B cell (primary cell): ENCODE measurements at regions not wholly inside any gene's neighbourhood (a gene's known extent, or its start where the extent isn't known, plus 50 kb on each side); places are given as distances from the start of the nearest gene placed in this dataset.

Source experiments
- ATAC-seq: fragments of 200-7000 bp; cut with Tn5 transposase; one replicate; pipeline ENCODE4 v1.10.0; 2021; ENCODE audit warnings: low read depth, mild to moderate bottlenecking, moderate number of reproducible peaks, moderate library complexity
- CTCF ChIA-PET: fragments of 350-600 bp; sonication (Branson Sonifier 250); formaldehyde crosslinking; loops from one replicate; lab custom pipeline; 2021; ENCODE audit warnings: antibody characterized with exemption, inconsistent platforms; lab: Charles Lee
- POLR2A ChIA-PET: fragments of 350-600 bp; sonication (Branson Sonifier 250); formaldehyde crosslinking; loops from one replicate; lab custom pipeline; 2021; ENCODE audit warnings: antibody characterized with exemption; lab: Charles Lee
- DNase-seq: peaks from one replicate; pipeline ENCODE4 v3.0.0; 2013
- H2AFZ ChIP-seq: 2 replicates; pipeline ENCODE4 v1.6.1; 2012; ENCODE audit warnings: mild to moderate bottlenecking, low read depth, low read length; ENCODE audit not compliant: insufficient read depth, poor library complexity, severe bottlenecking
- H3K27ac ChIP-seq, 2 donors: 1 replicate in 1 of 2; 2 replicates in 1 of 2; pipeline ENCODE4 v1.5.1; 2012 to 2013; ENCODE audit warnings: low read length in 2 of 2, mild to moderate bottlenecking in 2 of 2, moderate library complexity in 1 of 2
- H3K27me3 ChIP-seq, 4 experiments: fragments of 200-600 bp in 1 of 4; sonication (generic) in 1 of 4; replicated peaks in 1 of 4; 1 replicate in 2 of 4; 2 replicates in 2 of 4; pipeline versions ENCODE4 v1.6.1 to v1.7.0; 2013 to 2016; ENCODE audit warnings: low read length in 3 of 4, mild to moderate bottlenecking in 2 of 4, mixed read lengths in 1 of 4, moderate library complexity in 1 of 4; ENCODE audit not compliant: insufficient read depth in 4 of 4, control insufficient read depth in 3 of 4; ENCODE audit errors: control extremely low read depth in 1 of 4
- H3K36me3 ChIP-seq, 2 experiments: replicated peaks in 1 of 2; 1 replicate in 1 of 2; 2 replicates in 1 of 2; pipeline versions ENCODE4 v1.6.1 to v1.7.1; 2013; ENCODE audit warnings: low read length in 1 of 2; ENCODE audit not compliant: insufficient read depth in 2 of 2, control insufficient read depth in 1 of 2; ENCODE audit errors: control extremely low read depth in 1 of 2, extremely low read depth in 1 of 2
- H3K4me1 ChIP-seq, 2 donors: fragments of 200-600 bp in 1 of 2; sonication (generic) in 1 of 2; 1 replicate in 1 of 2; 2 replicates in 1 of 2; pipeline versions ENCODE4 v1.5.1 to v1.6.1; 2013 to 2017; ENCODE audit warnings: low read length in 2 of 2; ENCODE audit not compliant: control insufficient read depth in 2 of 2, insufficient read depth in 2 of 2
- H3K4me2 ChIP-seq: replicated peaks from 2 replicates; pipeline ENCODE3; 2012; ENCODE audit warnings: mild to moderate bottlenecking, low read depth, low read length; ENCODE audit not compliant: poor library complexity, severe bottlenecking
- H3K4me3 ChIP-seq, 5 experiments: fragments of 200-600 bp in 1 of 5; sonication (generic) in 1 of 5; 1 replicate in 3 of 5; 2 replicates in 2 of 5; pipeline versions ENCODE4 v1.5.1 to v1.7.0; 2011 to 2016; ENCODE audit warnings: low read length in 4 of 5, mild to moderate bottlenecking in 4 of 5, low read depth in 2 of 5, control low read depth in 1 of 5, moderate library complexity in 1 of 5; ENCODE audit not compliant: insufficient read depth in 1 of 5; ENCODE audit errors: control extremely low read depth in 1 of 5, extremely low read depth in 1 of 5
- H3K79me2 ChIP-seq: fragments of 200-600 bp; sonication (generic); one replicate; pipeline ENCODE4 v1.6.0; 2016; ENCODE audit warnings: low read length; ENCODE audit not compliant: control insufficient read depth, insufficient read depth
- H3K9ac ChIP-seq: fragments of 200-600 bp; sonication (generic); 2 replicates; pipeline ENCODE4 v1.6.1; 2017; ENCODE audit warnings: mild to moderate bottlenecking, low read length, moderate library complexity
- H3K9me3 ChIP-seq, 3 donors: one replicate each; pipeline versions ENCODE4 v1.6.1 to v1.7.1; 2013; ENCODE audit warnings: low read length in 2 of 3; ENCODE audit not compliant: control insufficient read depth in 2 of 3, insufficient read depth in 1 of 3; ENCODE audit errors: control extremely low read depth in 1 of 3
- H4K20me1 ChIP-seq: 2 replicates; pipeline ENCODE4 v1.6.0; 2012; ENCODE audit warnings: mild to moderate bottlenecking, low read length; ENCODE audit not compliant: insufficient read depth, control insufficient read depth, poor library complexity, severe bottlenecking
- H3K27ac Mint-ChIP-seq: one replicate; pipeline ENCODE4 v1.8.0; 2021; ENCODE audit warnings: mixed read lengths
- H3K27me3 Mint-ChIP-seq: one replicate; pipeline ENCODE4 v1.8.0; 2021; ENCODE audit warnings: mixed read lengths
- H3K4me1 Mint-ChIP-seq: one replicate; pipeline ENCODE4 v1.8.0; 2021; ENCODE audit warnings: mixed read lengths
- H3K4me3 Mint-ChIP-seq: one replicate; pipeline ENCODE4 v1.8.0; 2021; ENCODE audit warnings: mixed read lengths
- H3K9me3 Mint-ChIP-seq: one replicate; pipeline ENCODE4 v1.8.0; 2022; ENCODE audit warnings: mixed read lengths; ENCODE audit not compliant: insufficient read depth
- CTCF ChIP-seq: fragments of 200-600 bp; IDR thresholded peaks from one replicate; pipeline ENCODE4 v1.8.0; 2022; ENCODE audit warnings: antibody characterized with exemption, mild to moderate bottlenecking
- EZH2 ChIP-seq: IDR thresholded peaks from 2 replicates; pipeline ENCODE4 v1.6.1; 2012; ENCODE audit warnings: borderline replicate concordance, low read depth, mild to moderate bottlenecking, moderate library complexity, low read length; ENCODE audit not compliant: insufficient read depth, poor library complexity, severe bottlenecking
- WGBS: methylation state at CpG from one replicate; pipeline ENCODE4 v1.1.5; 2013; ENCODE audit warnings: missing lambda C conversion rate; ENCODE audit not compliant: insufficient coverage; 5-methylcytosine and 5-hydroxymethylcytosine counted together
- intact Hi-C: fragments of 100-400 bp; cut with micrococcal nuclease; formaldehyde crosslinking; loops from one replicate; pipeline ENCODE4 v1.10.0; 2022

- H3K27ac ChIP-seq: no peak overlapping the region
- POLR2A ChIA-PET: no interaction called here
These were observed 76.1 kb upstream of the USP25 start for GRCh38 chr21:15653710-15654109.

GRCh38 chr21:15654171-15654570, 75.6 kb upstream of the USP25 start:
- H3K27ac ChIP-seq: no peak overlapping the region
- intact Hi-C loops: no loop called here
- no peaks in the 10 kb centered on the region for H3K9me3 ChIP-seq
- no peak overlapping the region for H2AFZ ChIP-seq
- ChIA-PET POLR2A (no interaction called here), CTCF (no interaction called here)
- no peak overlapping the region for H3K4me3 Mint-ChIP-seq
- H3K79me2 ChIP-seq: no peaks in the 10 kb centered on the region
- no peaks in the 10 kb centered on the region for H3K36me3 ChIP-seq
- H3K4me3 ChIP-seq: no peak overlapping the region
- H3K27me3 Mint-ChIP-seq: peaks cover 20% of the 10 kb centered on the region
- H3K9me3 Mint-ChIP-seq: no peaks in the 10 kb centered on the region
- H3K27me3 ChIP-seq: no peaks in the 10 kb centered on the region
- no peak overlapping the region for H3K27ac Mint-ChIP-seq
- no peak for ATAC-seq
- no peaks in the 10 kb centered on the region for H3K4me1 Mint-ChIP-seq
- H3K4me2 ChIP-seq: no peak overlapping the region
- no peaks in the 10 kb centered on the region for H3K4me1 ChIP-seq
- no peaks in the 10 kb centered on the region for H4K20me1 ChIP-seq
- no peak overlapping the region for H3K9ac ChIP-seq
- DNase-seq: no peak
- TF ChIP-seq CTCF: no peak
- no peak for TF ChIP-seq EZH2
- WGBS: 97% methylated on average over 6 of the region's 6 CpGs

More at GRCh38 chr21:15653710-15654109, 76.1 kb upstream of the USP25 start:
- Mint-ChIP-seq H3K4me3 (no peak overlapping the region), H3K9me3 (no peaks in the 10 kb centered on the region), H3K4me1 (no peaks in the 10 kb centered on the region), H3K27me3 (peaks cover 25% of the 10 kb centered on the region), H3K27ac (no peak overlapping the region)
- Histone ChIP-seq H3K4me3 (no peak overlapping the region), H3K9ac (no peak overlapping the region), H3K27me3 (no peaks in the 10 kb centered on the region), H4K20me1 (no peaks in the 10 kb centered on the region), H3K4me1 (no peaks in the 10 kb centered on the region), H3K9me3 (no peaks in the 10 kb centered on the region), H3K36me3 (no peaks in the 10 kb centered on the region), H3K79me2 (no peaks in the 10 kb centered on the region), H2AFZ (no peak overlapping the region), H3K4me2 (no peak overlapping the region)
- ATAC-seq (no peak), DNase-seq (no peak)
- WGBS: 92% methylated on average over 2 of the region's 2 CpGs
- CTCF ChIA-PET: no interaction called here
- TF ChIP-seq CTCF: no peak
- intact Hi-C loops: no loop called here
